NCI-H748 (cell line): ENCODE measurements at regions not wholly inside any gene's neighbourhood (a gene's known extent, or its start where the extent isn't known, plus 50 kb on each side); places are given as distances from the start of the nearest gene placed in this dataset.

Experiments
- DNase-seq: peaks from one replicate; lab custom pipeline; 2025; ENCODE audit not compliant: unreplicated experiment; lab: John Stamatoyannopoulos, UW

GRCh38 chr5:58040044-58040443 is 419.8 kb downstream of the PLK2 start:
- DNase-seq = no peak

GRCh38 chr5:58037899-58038298 is 422.0 kb downstream of the PLK2 start:
- DNase-seq = no peak

GRCh38 chr5:58025809-58026208 is 434.1 kb downstream of the PLK2 start:
- no peak for DNase-seq

GRCh38 chr5:58024151-58024550 is 435.7 kb downstream of the PLK2 start:
- no peak for DNase-seq

- DNase-seq = no peak
These were observed 437.8 kb downstream of the PLK2 start for GRCh38 chr5:58022055-58022454.

GRCh38 chr5:58021466-58021865 is 438.4 kb downstream of the PLK2 start:
- DNase-seq = no peak

- DNase-seq = no peak
These were observed 440.3 kb downstream of the PLK2 start for GRCh38 chr5:58019614-58020013.

- DNase-seq = no peak
These were observed 441.9 kb downstream of the PLK2 start for GRCh38 chr5:58018016-58018415.

GRCh38 chr5:58016877-58017276 is 443.0 kb downstream of the PLK2 start:
- no peak for DNase-seq

- no peak for DNase-seq
These were observed 443.5 kb downstream of the PLK2 start for GRCh38 chr5:58016358-58016757.

- no peak for DNase-seq
These were observed 444.7 kb downstream of the PLK2 start for GRCh38 chr5:58015175-58015574.

- DNase-seq = no peak
These were observed 446.2 kb downstream of the PLK2 start for GRCh38 chr5:58013542-58014258.

GRCh38 chr5:58012801-58013315 is 447.0 kb downstream of the PLK2 start:
- no peak for DNase-seq

GRCh38 chr5:58012102-58012501 is 447.8 kb downstream of the PLK2 start:
- DNase-seq = no peak

GRCh38 chr5:58011301-58011700 is 448.6 kb downstream of the PLK2 start:
- DNase-seq = no peak

GRCh38 chr5:58009754-58010153 is 450.1 kb downstream of the PLK2 start:
- DNase-seq = no peak

- no peak for DNase-seq
These were observed 457.6 kb downstream of the PLK2 start for GRCh38 chr5:58002323-58002722.

GRCh38 chr5:57993866-57994265 is 466.0 kb downstream of the PLK2 start:
- DNase-seq = no peak

- DNase-seq = no peak
These were observed 470.5 kb downstream of the PLK2 start for GRCh38 chr5:57989378-57989777.

- no peak for DNase-seq
These were observed 471.1 kb downstream of the PLK2 start for GRCh38 chr5:57988813-57989212.

GRCh38 chr5:57987552-57987951 is 472.3 kb downstream of the PLK2 start:
- DNase-seq = no peak

GRCh38 chr5:57986761-57987341 is 473.0 kb downstream of the PLK2 start:
- DNase-seq = peak; percentile 17

- no peak for DNase-seq
These were observed 476.5 kb downstream of the PLK2 start for GRCh38 chr5:57983426-57983825.
